GM12865 (cell line): ENCODE measurements at regions not wholly inside any gene's neighbourhood (a gene's known extent, or its start where the extent isn't known, plus 50 kb on each side); places are given as distances from the start of the nearest gene placed in this dataset.
A peak's percentile ranks its signal among the peaks of the same experiment; 100 is the strongest.
"Not testable (repeated sequence)": the region's sequence is repeated elsewhere in the genome, so short reads cannot be mapped to it uniquely, and the experiment has no call there.

Experiments used
- DNase-seq: peaks from one replicate; pipeline ENCODE4 v3.0.0; 2010; ENCODE audit warnings: low read depth
- H3K4me3 ChIP-seq: 2 replicates; pipeline ENCODE4 v1.5.1; 2011; ENCODE audit warnings: mild to moderate bottlenecking, low read depth, low read length, control low read depth
- CTCF ChIP-seq: IDR thresholded peaks from 2 replicates; pipeline ENCODE4 v1.5.1; 2011; ENCODE audit warnings: low read length, control low read depth, low read depth, inconsistent platforms; ENCODE audit not compliant: insufficient read depth; ENCODE audit errors: missing control alignments

GRCh38 chrX:148298737-148299136, 201.7 kb upstream of the AFF2 start:
- TF ChIP-seq CTCF = no peak
- no peak overlapping the region for H3K4me3 ChIP-seq
- no peak for DNase-seq

- not testable (repeated sequence) for H3K4me3 ChIP-seq, DNase-seq
These were observed 195.2 kb upstream of the AFF2 start for GRCh38 chrX:148305214-148305613.

GRCh38 chrX:148309413-148309812, 191.0 kb upstream of the AFF2 start:
- DNase-seq = no peak
- no peak overlapping the region for H3K4me3 ChIP-seq
- no peak for TF ChIP-seq CTCF

GRCh38 chrX:148310426-148311165, 189.8 kb upstream of the AFF2 start:
- peak; percentile 71 for DNase-seq
- no peak for TF ChIP-seq CTCF
- H3K4me3 ChIP-seq = no peak overlapping the region

- no peak for TF ChIP-seq CTCF
- H3K4me3 ChIP-seq = no peak overlapping the region
- no peak for DNase-seq
These were observed 188.9 kb upstream of the AFF2 start for GRCh38 chrX:148311544-148311943.

- no peak for TF ChIP-seq CTCF
- DNase-seq = no peak
- H3K4me3 ChIP-seq = no peak overlapping the region
These were observed 185.5 kb upstream of the AFF2 start for GRCh38 chrX:148314876-148315275.

GRCh38 chrX:148316446-148316845, 184.0 kb upstream of the AFF2 start:
- TF ChIP-seq CTCF = no peak
- H3K4me3 ChIP-seq = no peak overlapping the region
- no peak for DNase-seq
